Mesodermal cell (in vitro differentiated cells): ENCODE measurements at regions not wholly inside any gene's neighbourhood (a gene's known extent, or its start where the extent isn't known, plus 50 kb on each side); places are given as distances from the start of the nearest gene placed in this dataset.
A peak's percentile ranks its signal among the peaks of the same experiment; 100 is the strongest.

ENCODE experiments used
- H3K27ac ChIP-seq: 2 replicates; pipeline ENCODE4 v1.7.0; 2013; ENCODE audit warnings: mild to moderate bottlenecking, low read depth, low read length, moderate library complexity; ENCODE audit not compliant: severe bottlenecking
- H3K36me3 ChIP-seq: 2 replicates; pipeline ENCODE4 v1.7.1; 2013; ENCODE audit warnings: mild to moderate bottlenecking, low read length, moderate library complexity; ENCODE audit not compliant: control insufficient read depth, insufficient read depth
- H3K4me1 ChIP-seq: one replicate; pipeline ENCODE4 v1.7.1; 2013; ENCODE audit warnings: mild to moderate bottlenecking, low read length; ENCODE audit not compliant: insufficient read depth, control insufficient read depth, poor library complexity, severe bottlenecking
- H3K4me3 ChIP-seq: 2 replicates; pipeline ENCODE4 v1.7.0; 2013; ENCODE audit warnings: low read length, control low read depth, mild to moderate bottlenecking; ENCODE audit not compliant: insufficient read depth, poor library complexity, severe bottlenecking; ENCODE audit errors: extremely low read depth
- H3K9me3 ChIP-seq: 2 replicates; pipeline ENCODE4 v1.7.1; 2013; ENCODE audit warnings: mild to moderate bottlenecking, low read length, moderate library complexity; ENCODE audit not compliant: control insufficient read depth
- WGBS, 2 experiments: methylation state at CpG; one replicate each; pipeline ENCODE4 v1.1.5; 2013; ENCODE audit warnings: missing lambda C conversion rate in 2 of 2; ENCODE audit not compliant: insufficient coverage in 2 of 2; 5-methylcytosine and 5-hydroxymethylcytosine counted together

GRCh38 chr1:239742416-239743109 lies 349.1 kb upstream of the FMN2 start:
- H3K36me3 ChIP-seq = no peaks in the 10 kb centered on the region
- no peaks in the 10 kb centered on the region for H3K4me1 ChIP-seq
- H3K27ac ChIP-seq = no peak overlapping the region
- no peaks in the 10 kb centered on the region for H3K9me3 ChIP-seq
- H3K4me3 ChIP-seq = no peak overlapping the region
- WGBS, 2 experiments = 100% methylated on average over 1 of the region's 6 CpGs; no CpG with 5 or more reads in 1 of the 2 experiments

- H3K4me1 ChIP-seq = no peaks in the 10 kb centered on the region
- H3K27ac ChIP-seq = no peak overlapping the region
- 63 to 81% methylated on average over 1 to 2 of the region's 3 CpGs for WGBS, 2 experiments
- H3K9me3 ChIP-seq = no peaks in the 10 kb centered on the region
- no peak overlapping the region for H3K4me3 ChIP-seq
- no peaks in the 10 kb centered on the region for H3K36me3 ChIP-seq
These were observed 346.8 kb upstream of the FMN2 start for GRCh38 chr1:239744851-239745250.

- no peak overlapping the region for H3K4me3 ChIP-seq
- no peak overlapping the region for H3K27ac ChIP-seq
- no peaks in the 10 kb centered on the region for H3K4me1 ChIP-seq
- WGBS, 2 experiments = 79 to 94% methylated on average over 2 of the region's 2 CpGs
- H3K9me3 ChIP-seq = no peaks in the 10 kb centered on the region
- no peaks in the 10 kb centered on the region for H3K36me3 ChIP-seq
These were observed 336.4 kb upstream of the FMN2 start for GRCh38 chr1:239755107-239755912.

- no peaks in the 10 kb centered on the region for H3K4me1 ChIP-seq
- no peak overlapping the region for H3K4me3 ChIP-seq
- H3K27ac ChIP-seq = no peak overlapping the region
- WGBS, 2 experiments = no CpG with 5 or more reads among the region's 2 CpGs
- no peaks in the 10 kb centered on the region for H3K36me3 ChIP-seq
- H3K9me3 ChIP-seq = no peaks in the 10 kb centered on the region
These were observed 334.0 kb upstream of the FMN2 start for GRCh38 chr1:239757716-239758115.

- no peaks in the 10 kb centered on the region for H3K9me3 ChIP-seq
- H3K4me1 ChIP-seq = no peaks in the 10 kb centered on the region
- no peak overlapping the region for H3K4me3 ChIP-seq
- WGBS, 2 experiments = 100% methylated on average over 3 of the region's 3 CpGs
- no peak overlapping the region for H3K27ac ChIP-seq
- H3K36me3 ChIP-seq = no peaks in the 10 kb centered on the region
These were observed 332.9 kb upstream of the FMN2 start for GRCh38 chr1:239758756-239759155.

GRCh38 chr1:239761509-239761908 lies 330.2 kb upstream of the FMN2 start:
- WGBS, 2 experiments = 88 to 95% methylated on average over 7 to 8 of the region's 8 CpGs

GRCh38 chr1:239763850-239764249 lies 327.8 kb upstream of the FMN2 start:
- H3K4me3 ChIP-seq = no peak overlapping the region
- no peaks in the 10 kb centered on the region for H3K4me1 ChIP-seq
- no peak overlapping the region for H3K27ac ChIP-seq
- no CpG with 5 or more reads among the region's 1 CpG for WGBS, 2 experiments
- no peaks in the 10 kb centered on the region for H3K9me3 ChIP-seq
- no peaks in the 10 kb centered on the region for H3K36me3 ChIP-seq

More at GRCh38 chr1:239761509-239761908, 330.2 kb upstream of the FMN2 start:
- no peaks in the 10 kb centered on the region for H3K36me3 ChIP-seq
- no peak overlapping the region for H3K27ac ChIP-seq
- H3K4me1 ChIP-seq = no peaks in the 10 kb centered on the region
- H3K4me3 ChIP-seq = no peak overlapping the region
- H3K9me3 ChIP-seq = no peaks in the 10 kb centered on the region

GRCh38 chr1:239764546-239764945 lies 327.1 kb upstream of the FMN2 start:
- Histone ChIP-seq H3K4me1 (no peaks in the 10 kb centered on the region), H3K4me3 (no peak overlapping the region), H3K27ac (no peak overlapping the region), H3K36me3 (no peaks in the 10 kb centered on the region), H3K9me3 (no peaks in the 10 kb centered on the region)
- WGBS, 2 experiments = 100% methylated on average over 1 of the region's 2 CpGs; no CpG with 5 or more reads in 1 of the 2 experiments

GRCh38 chr1:239765163-239765562 lies 326.5 kb upstream of the FMN2 start:
- Histone ChIP-seq H3K9me3 (no peaks in the 10 kb centered on the region), H3K4me3 (no peak overlapping the region), H3K36me3 (no peaks in the 10 kb centered on the region), H3K4me1 (no peaks in the 10 kb centered on the region), H3K27ac (no peak overlapping the region)
- WGBS, 2 experiments = 83 to 93% methylated on average over 2 to 4 of the region's 5 CpGs

GRCh38 chr1:239771550-239771949 lies 320.1 kb upstream of the FMN2 start:
- peaks cover 7% of the 10 kb centered on the region for H3K4me1 ChIP-seq
- WGBS, 2 experiments = 90% methylated on average over 2 of the region's 2 CpGs; no CpG with 5 or more reads in 1 of the 2 experiments
- H3K4me3 ChIP-seq = no peak overlapping the region
- H3K9me3 ChIP-seq = no peaks in the 10 kb centered on the region
- no peak overlapping the region for H3K27ac ChIP-seq
- no peaks in the 10 kb centered on the region for H3K36me3 ChIP-seq

- Histone ChIP-seq H3K4me1 (peaks cover 7% of the 10 kb centered on the region), H3K36me3 (no peaks in the 10 kb centered on the region), H3K4me3 (no peak overlapping the region), H3K27ac (peak overlapping the region; percentile 54), H3K9me3 (no peaks in the 10 kb centered on the region)
- WGBS, 2 experiments = 77 to 80% methylated on average over 4 of the region's 4 CpGs
These were observed 319.2 kb upstream of the FMN2 start for GRCh38 chr1:239772446-239772845.
